Dendritic cell treated with granulocyte-macrophage colony-stimulating factor and Interleukin-4, amounts not matched to agents 40 ng/mL and 50 ng/mL, for 4 days (primary cell): ENCODE measurements at regions not wholly inside any gene's neighbourhood (a gene's known extent, or its start where the extent isn't known, plus 50 kb on each side); places are given as distances from the start of the nearest gene placed in this dataset.

Source experiments
- H3K27ac Mint-ChIP-seq: one replicate; pipeline ENCODE4 v1.8.0; 2022; ENCODE audit warnings: mild to moderate bottlenecking, mixed read lengths
- H3K27me3 Mint-ChIP-seq: one replicate; pipeline ENCODE4 v1.8.0; 2022; ENCODE audit warnings: mild to moderate bottlenecking, mixed read lengths
- H3K36me3 Mint-ChIP-seq: one replicate; pipeline ENCODE4 v1.8.0; 2022; ENCODE audit warnings: low read depth, mixed read lengths
- H3K4me1 Mint-ChIP-seq: one replicate; pipeline ENCODE4 v1.8.0; 2022; ENCODE audit warnings: low read depth, mixed read lengths
- H3K4me3 Mint-ChIP-seq: one replicate; pipeline ENCODE4 v1.8.0; 2022; ENCODE audit warnings: mild to moderate bottlenecking, moderate library complexity, mixed read lengths
- H3K9me3 Mint-ChIP-seq: one replicate; pipeline ENCODE4 v1.8.0; 2022; ENCODE audit warnings: mixed read lengths
- intact Hi-C: fragments of 100-400 bp; cut with micrococcal nuclease; formaldehyde crosslinking; loops from one replicate; pipeline ENCODE4 v1.15.0; 2022

DNA sequence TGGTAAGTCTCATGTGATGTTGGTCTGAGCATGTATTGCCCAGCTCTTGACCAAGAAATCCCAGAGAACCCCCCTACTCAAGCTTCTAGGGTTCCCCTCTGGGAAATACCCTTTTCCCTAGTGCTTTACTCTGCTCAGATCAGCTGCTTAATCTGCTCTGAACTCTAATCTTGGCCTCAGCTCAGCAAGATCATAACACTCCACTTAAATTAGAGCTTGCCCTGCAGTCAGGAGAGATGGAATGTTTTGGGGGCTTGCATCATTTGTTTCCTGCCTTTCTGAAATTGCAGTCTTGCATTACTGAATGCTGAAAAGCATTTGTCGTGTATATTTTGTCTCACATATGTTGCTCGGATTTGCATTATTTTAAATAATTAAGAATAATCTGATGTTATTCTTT is 1153.6 kb downstream of the FSTL5 start:
- Mint-ChIP-seq H3K36me3 (no peaks in the 10 kb centered on the region), H3K4me1 (no peaks in the 10 kb centered on the region), H3K9me3 (no peaks in the 10 kb centered on the region), H3K27me3 (no peaks in the 10 kb centered on the region), H3K4me3 (no peak overlapping the region), H3K27ac (no peak overlapping the region)
- intact Hi-C loops: no loop called here
